ENCODE measurements at regions not wholly inside any gene's neighbourhood (a gene's known extent, or its start where the extent isn't known, plus 50 kb on each side); places are given as distances from the start of the nearest gene placed in this dataset.

DNA sequence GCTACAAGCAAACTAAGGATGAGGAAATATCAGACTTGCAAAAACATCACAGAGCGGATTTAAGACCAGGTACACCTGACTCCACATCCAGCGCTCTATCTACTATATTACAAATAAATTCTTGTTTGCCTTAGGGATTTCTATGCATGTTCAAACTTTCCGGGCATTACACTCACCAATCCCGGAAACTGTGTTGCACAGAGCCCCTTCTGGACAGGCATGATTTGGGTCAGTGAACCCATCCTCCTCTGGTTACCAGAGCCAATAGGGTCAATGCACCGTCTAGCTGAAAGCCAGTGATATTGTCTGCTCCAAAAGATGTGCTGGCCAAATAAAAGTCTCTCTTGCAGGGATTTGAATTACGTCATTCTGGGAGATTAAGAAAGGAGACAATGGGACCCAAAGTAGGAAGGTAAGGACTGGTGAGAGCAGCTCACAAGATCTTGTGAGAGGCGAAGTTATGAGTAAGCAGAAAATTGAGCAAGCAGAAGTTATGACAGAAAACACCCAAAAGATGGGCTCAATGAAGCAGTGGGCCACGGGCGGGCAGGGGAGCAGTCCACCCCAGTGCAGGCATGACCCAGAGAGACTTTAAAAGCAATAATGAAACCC lies 155.8 kb upstream of the RAI14 start:
- H3K9ac ChIP-seq (ENCODE audit: low read depth in 1 of 3, low read length in 3 of 3) = no peak overlapping the region
- H3K27ac ChIP-seq (ENCODE audit: low read depth, low read length) = no peak overlapping the region
- peaks cover 0 to 9% (median 4%) of the 10 kb centered on the region in 3 donors for H3K27me3 ChIP-seq (ENCODE audit: control insufficient read depth in 3 of 3, insufficient read depth in 3 of 3, low read length in 3 of 3)
- H3K36me3 ChIP-seq (ENCODE audit: control insufficient read depth in 3 of 3, insufficient read depth in 3 of 3, low read length in 3 of 3) = no peaks in the 10 kb centered on the region
- H3K9me3 ChIP-seq (ENCODE audit: control insufficient read depth in 3 of 3, low read length in 3 of 3) = no peaks in the 10 kb centered on the region
- peaks cover 9 to 36% (median 16%) of the 10 kb centered on the region in 3 donors for H3K4me1 ChIP-seq (ENCODE audit: control insufficient read depth in 3 of 3, insufficient read depth in 3 of 3, low read length in 3 of 3)
- no peak overlapping the region for H3K4me3 ChIP-seq (ENCODE audit: low read length in 3 of 3)

DNA sequence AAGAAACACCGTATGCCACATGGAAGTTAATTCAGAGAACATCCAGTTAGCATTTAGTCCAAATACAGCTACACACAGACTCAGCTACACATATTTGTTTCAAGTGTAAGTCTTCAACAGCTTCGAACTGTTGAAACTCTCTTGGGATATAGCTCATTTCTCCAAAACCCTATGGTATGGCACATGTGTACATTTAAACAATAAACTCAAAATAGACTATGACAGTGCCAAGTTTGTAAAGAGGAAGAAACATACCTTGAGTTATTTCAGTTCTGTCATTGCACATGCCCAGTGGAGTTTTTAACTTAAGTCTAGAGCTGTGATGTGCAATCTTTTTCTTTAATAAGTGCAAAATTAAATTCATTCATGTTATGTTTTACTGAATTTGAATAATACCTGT lies 155.1 kb upstream of the RAI14 start:
- Histone ChIP-seq H3K27me3 (ENCODE audit: control insufficient read depth in 3 of 3, insufficient read depth in 3 of 3, low read length in 3 of 3) (peaks cover 0 to 8% (median 4%) of the 10 kb centered on the region in 3 donors), H3K4me1 (ENCODE audit: control insufficient read depth in 3 of 3, insufficient read depth in 3 of 3, low read length in 3 of 3) (peaks cover 9 to 35% (median 16%) of the 10 kb centered on the region in 3 donors), H3K27ac (ENCODE audit: low read depth, low read length) (no peak overlapping the region), H3K9ac (ENCODE audit: low read depth in 1 of 3, low read length in 3 of 3) (no peak overlapping the region), H3K9me3 (ENCODE audit: control insufficient read depth in 3 of 3, low read length in 3 of 3) (no peaks in the 10 kb centered on the region), H3K4me3 (ENCODE audit: low read length in 3 of 3) (no peak overlapping the region), H3K36me3 (ENCODE audit: control insufficient read depth in 3 of 3, insufficient read depth in 3 of 3, low read length in 3 of 3) (no peaks in the 10 kb centered on the region)

- H3K9ac ChIP-seq (ENCODE audit: low read depth in 1 of 3, low read length in 3 of 3) = no peak overlapping the region
- H3K9me3 ChIP-seq (ENCODE audit: control insufficient read depth in 3 of 3, low read length in 3 of 3) = no peaks in the 10 kb centered on the region
- peaks cover 0 to 8% (median 4%) of the 10 kb centered on the region in 3 donors for H3K27me3 ChIP-seq (ENCODE audit: control insufficient read depth in 3 of 3, insufficient read depth in 3 of 3, low read length in 3 of 3)
- H3K4me1 ChIP-seq (ENCODE audit: control insufficient read depth in 3 of 3, insufficient read depth in 3 of 3, low read length in 3 of 3) = peaks cover 5 to 29% (median 16%) of the 10 kb centered on the region in 3 donors
- H3K4me3 ChIP-seq (ENCODE audit: low read length in 3 of 3) = no peak overlapping the region
- H3K27ac ChIP-seq (ENCODE audit: low read depth, low read length) = no peak overlapping the region
- H3K36me3 ChIP-seq (ENCODE audit: control insufficient read depth in 3 of 3, insufficient read depth in 3 of 3, low read length in 3 of 3) = no peaks in the 10 kb centered on the region
Observed at GRCh38 chr5:34501840-34502239, 154.3 kb upstream of the RAI14 start.

DNA sequence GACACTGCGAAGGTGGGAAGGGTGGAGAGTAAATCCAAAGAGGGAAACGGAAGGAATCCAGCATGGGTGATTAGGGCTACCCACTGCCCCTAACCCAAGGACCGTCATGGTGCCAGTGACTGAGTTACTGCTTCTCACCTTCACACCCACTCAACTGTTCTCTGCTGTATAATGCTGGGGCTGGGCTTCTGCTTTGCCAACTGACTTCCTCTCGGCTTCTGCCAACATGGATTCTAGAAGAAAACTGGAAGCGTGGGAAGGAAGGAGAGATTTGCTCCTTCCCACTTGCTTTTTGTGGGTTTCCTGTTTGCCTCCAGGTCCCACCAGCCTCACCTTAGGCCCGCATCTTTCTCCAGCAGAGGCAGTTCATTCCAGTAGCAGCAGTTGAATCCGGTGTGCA lies 153.5 kb upstream of the RAI14 start:
- Histone ChIP-seq H3K9ac (ENCODE audit: low read depth in 1 of 3, low read length in 3 of 3) (no peak overlapping the region), H3K9me3 (ENCODE audit: control insufficient read depth in 3 of 3, low read length in 3 of 3) (no peaks in the 10 kb centered on the region), H3K4me1 (ENCODE audit: control insufficient read depth in 3 of 3, insufficient read depth in 3 of 3, low read length in 3 of 3) (peaks cover 5 to 22% (median 10%) of the 10 kb centered on the region in 3 donors), H3K36me3 (ENCODE audit: control insufficient read depth in 3 of 3, insufficient read depth in 3 of 3, low read length in 3 of 3) (no peaks in the 10 kb centered on the region), H3K27me3 (ENCODE audit: control insufficient read depth in 3 of 3, insufficient read depth in 3 of 3, low read length in 3 of 3) (peaks cover 0 to 8% (median 0%) of the 10 kb centered on the region in 3 donors), H3K27ac (ENCODE audit: low read depth, low read length) (no peak overlapping the region), H3K4me3 (ENCODE audit: low read length in 3 of 3) (no peak overlapping the region)

DNA sequence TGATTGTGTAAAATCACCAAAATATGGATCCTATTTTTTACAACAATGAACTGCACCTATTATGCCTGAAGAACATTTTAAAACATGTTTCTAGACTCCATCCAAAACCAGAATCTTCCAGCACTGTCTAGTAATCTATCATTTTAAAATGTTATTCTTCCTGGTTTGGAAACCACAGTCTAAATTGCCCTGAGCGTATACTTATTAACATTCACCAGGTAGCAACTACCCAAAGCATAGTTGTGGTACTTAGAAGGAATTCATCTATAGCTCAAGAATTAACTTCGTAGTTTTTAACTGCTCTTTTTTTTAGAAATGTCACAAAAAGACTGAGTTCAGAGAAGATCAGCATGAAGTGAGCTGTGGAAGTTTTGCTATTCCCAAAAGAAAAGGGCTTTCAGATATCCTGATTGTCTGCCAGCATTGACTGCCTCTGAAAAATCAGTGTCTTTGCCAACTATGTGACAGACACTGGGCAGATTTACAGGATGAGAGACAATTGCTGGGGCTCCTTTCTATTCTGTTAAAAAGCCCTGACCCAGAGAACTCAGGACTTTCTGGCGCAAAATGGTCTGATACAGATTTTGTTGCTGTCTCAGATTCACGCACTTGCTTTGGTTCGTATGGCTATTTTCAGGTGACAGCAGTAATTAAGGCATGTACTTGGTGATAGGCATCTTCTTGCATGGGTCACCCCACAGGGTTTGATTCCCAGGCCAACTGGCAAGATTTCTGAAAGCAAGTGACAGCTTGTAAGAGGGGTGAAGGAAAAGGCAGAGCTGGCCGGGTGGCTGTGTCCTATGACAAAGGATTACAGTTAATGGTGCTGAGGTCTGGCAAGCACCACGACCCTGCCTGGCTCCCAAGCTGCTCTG lies 152.5 kb upstream of the RAI14 start:
- H3K9ac ChIP-seq (ENCODE audit: low read depth in 1 of 3, low read length in 3 of 3) = no peak overlapping the region
- H3K27me3 ChIP-seq (ENCODE audit: control insufficient read depth in 3 of 3, insufficient read depth in 3 of 3, low read length in 3 of 3) = peaks cover 0 to 8% (median 0%) of the 10 kb centered on the region in 3 donors
- H3K4me1 ChIP-seq (ENCODE audit: control insufficient read depth in 3 of 3, insufficient read depth in 3 of 3, low read length in 3 of 3) = peaks cover 4 to 22% (median 5%) of the 10 kb centered on the region in 3 donors
- no peak overlapping the region for H3K27ac ChIP-seq (ENCODE audit: low read depth, low read length)
- H3K36me3 ChIP-seq (ENCODE audit: control insufficient read depth in 3 of 3, insufficient read depth in 3 of 3, low read length in 3 of 3) = no peaks in the 10 kb centered on the region
- H3K9me3 ChIP-seq (ENCODE audit: control insufficient read depth in 3 of 3, low read length in 3 of 3) = no peaks in the 10 kb centered on the region
- no peak overlapping the region for H3K4me3 ChIP-seq (ENCODE audit: low read length in 3 of 3)

GRCh38 chr5:34504967-34505366 lies 151.2 kb upstream of the RAI14 start:
- Histone ChIP-seq H3K9me3 (ENCODE audit: control insufficient read depth in 3 of 3, low read length in 3 of 3) (no peaks in the 10 kb centered on the region), H3K27me3 (ENCODE audit: control insufficient read depth in 3 of 3, insufficient read depth in 3 of 3, low read length in 3 of 3) (peaks cover 0 to 8% (median 0%) of the 10 kb centered on the region in 3 donors), H3K4me1 (ENCODE audit: control insufficient read depth in 3 of 3, insufficient read depth in 3 of 3, low read length in 3 of 3) (peaks cover 4 to 18% (median 5%) of the 10 kb centered on the region in 3 donors), H3K36me3 (ENCODE audit: control insufficient read depth in 3 of 3, insufficient read depth in 3 of 3, low read length in 3 of 3) (no peaks in the 10 kb centered on the region), H3K9ac (ENCODE audit: low read depth in 1 of 3, low read length in 3 of 3) (no peak overlapping the region), H3K27ac (ENCODE audit: low read depth, low read length) (no peak overlapping the region), H3K4me3 (ENCODE audit: low read length in 3 of 3) (no peak overlapping the region)

GRCh38 chr5:34505731-34506130 lies 150.4 kb upstream of the RAI14 start:
- peaks cover 0 to 8% (median 0%) of the 10 kb centered on the region in 3 donors for H3K27me3 ChIP-seq (ENCODE audit: control insufficient read depth in 3 of 3, insufficient read depth in 3 of 3, low read length in 3 of 3)
- no peak overlapping the region for H3K27ac ChIP-seq (ENCODE audit: low read depth, low read length)
- peaks cover 4 to 18% (median 5%) of the 10 kb centered on the region in 3 donors for H3K4me1 ChIP-seq (ENCODE audit: control insufficient read depth in 3 of 3, insufficient read depth in 3 of 3, low read length in 3 of 3)
- H3K4me3 ChIP-seq (ENCODE audit: low read length in 3 of 3) = no peak overlapping the region
- no peaks in the 10 kb centered on the region for H3K9me3 ChIP-seq (ENCODE audit: control insufficient read depth in 3 of 3, low read length in 3 of 3)
- H3K36me3 ChIP-seq (ENCODE audit: control insufficient read depth in 3 of 3, insufficient read depth in 3 of 3, low read length in 3 of 3) = no peaks in the 10 kb centered on the region
- H3K9ac ChIP-seq (ENCODE audit: low read depth in 1 of 3, low read length in 3 of 3) = no peak overlapping the region

DNA sequence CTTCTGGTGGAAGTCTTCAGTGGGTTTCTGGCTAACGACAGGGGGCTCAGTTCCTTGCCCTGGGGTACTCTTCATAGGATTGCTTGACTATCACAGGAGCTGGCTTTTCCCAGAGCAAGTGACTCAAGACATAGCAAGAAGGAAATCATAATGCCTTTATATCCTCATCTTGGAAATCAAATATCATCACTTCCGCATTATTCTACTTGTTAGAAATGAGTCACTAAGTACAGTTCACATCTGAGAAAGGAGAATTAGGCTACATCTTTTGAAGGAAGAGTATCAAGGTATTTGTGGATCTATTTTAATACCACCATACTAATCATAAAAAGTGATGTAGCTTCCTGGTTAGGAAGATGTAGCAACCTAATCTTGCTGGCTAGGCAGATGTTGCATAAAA lies 148.2 kb upstream of the RAI14 start:
- Histone ChIP-seq H3K4me3 (ENCODE audit: low read length in 3 of 3) (no peak overlapping the region), H3K4me1 (ENCODE audit: control insufficient read depth in 3 of 3, insufficient read depth in 3 of 3, low read length in 3 of 3) (peaks cover 5 to 10% (median 7%) of the 10 kb centered on the region in 3 donors), H3K36me3 (ENCODE audit: control insufficient read depth in 3 of 3, insufficient read depth in 3 of 3, low read length in 3 of 3) (no peaks in the 10 kb centered on the region), H3K9me3 (ENCODE audit: control insufficient read depth in 3 of 3, low read length in 3 of 3) (no peaks in the 10 kb centered on the region), H3K27ac (ENCODE audit: low read depth, low read length) (no peak overlapping the region), H3K9ac (ENCODE audit: low read depth in 1 of 3, low read length in 3 of 3) (no peak overlapping the region), H3K27me3 (ENCODE audit: control insufficient read depth in 3 of 3, insufficient read depth in 3 of 3, low read length in 3 of 3) (peaks cover 0 to 3% (median 0%) of the 10 kb centered on the region in 3 donors)

- no peaks in the 10 kb centered on the region for H3K36me3 ChIP-seq (ENCODE audit: control insufficient read depth in 3 of 3, insufficient read depth in 3 of 3, low read length in 3 of 3)
- H3K27ac ChIP-seq (ENCODE audit: low read depth, low read length) = no peak overlapping the region
- H3K4me3 ChIP-seq (ENCODE audit: low read length in 3 of 3) = no peak overlapping the region
- no peak overlapping the region for H3K9ac ChIP-seq (ENCODE audit: low read depth in 1 of 3, low read length in 3 of 3)
- H3K27me3 ChIP-seq (ENCODE audit: control insufficient read depth in 3 of 3, insufficient read depth in 3 of 3, low read length in 3 of 3) = no peaks in the 10 kb centered on the region
- no peaks in the 10 kb centered on the region for H3K9me3 ChIP-seq (ENCODE audit: control insufficient read depth in 3 of 3, low read length in 3 of 3)
- peaks cover 0 to 5% (median 0%) of the 10 kb centered on the region in 3 donors for H3K4me1 ChIP-seq (ENCODE audit: control insufficient read depth in 3 of 3, insufficient read depth in 3 of 3, low read length in 3 of 3)
Observed at GRCh38 chr5:34509392-34509791, 146.7 kb upstream of the RAI14 start.

DNA sequence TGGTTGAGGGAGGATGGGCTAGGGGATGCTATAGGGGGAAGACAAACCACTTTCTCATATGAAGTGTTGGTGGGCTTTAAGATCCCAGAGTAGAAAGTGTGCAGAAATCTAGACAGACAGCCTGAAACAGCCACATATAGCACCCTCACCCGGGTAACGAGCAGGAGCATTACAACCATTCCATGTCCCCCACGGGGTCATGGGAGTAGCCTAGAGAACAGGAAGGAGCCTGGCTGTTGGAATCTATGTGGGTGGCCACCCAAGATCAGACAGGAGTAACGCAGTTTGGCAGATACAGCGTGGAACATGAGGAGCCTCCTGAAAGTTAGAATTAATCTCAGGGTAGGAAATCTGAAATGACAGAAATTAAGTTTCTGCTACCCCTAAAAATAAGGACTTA lies 146.1 kb upstream of the RAI14 start:
- H3K4me1 ChIP-seq (ENCODE audit: control insufficient read depth in 3 of 3, insufficient read depth in 3 of 3, low read length in 3 of 3) = peaks cover 0 to 5% (median 0%) of the 10 kb centered on the region in 3 donors
- H3K4me3 ChIP-seq (ENCODE audit: low read length in 3 of 3) = no peak overlapping the region
- no peaks in the 10 kb centered on the region for H3K36me3 ChIP-seq (ENCODE audit: control insufficient read depth in 3 of 3, insufficient read depth in 3 of 3, low read length in 3 of 3)
- H3K27ac ChIP-seq (ENCODE audit: low read depth, low read length) = no peak overlapping the region
- H3K27me3 ChIP-seq (ENCODE audit: control insufficient read depth in 3 of 3, insufficient read depth in 3 of 3, low read length in 3 of 3) = no peaks in the 10 kb centered on the region
- no peak overlapping the region for H3K9ac ChIP-seq (ENCODE audit: low read depth in 1 of 3, low read length in 3 of 3)
- no peaks in the 10 kb centered on the region for H3K9me3 ChIP-seq (ENCODE audit: control insufficient read depth in 3 of 3, low read length in 3 of 3)

Measured in skeletal muscle tissue (tissue), 3 donors.